ENCODE measurements at regions not wholly inside any gene's neighbourhood (a gene's known extent, or its start where the extent isn't known, plus 50 kb on each side); places are given as distances from the start of the nearest gene placed in this dataset.

DNA sequence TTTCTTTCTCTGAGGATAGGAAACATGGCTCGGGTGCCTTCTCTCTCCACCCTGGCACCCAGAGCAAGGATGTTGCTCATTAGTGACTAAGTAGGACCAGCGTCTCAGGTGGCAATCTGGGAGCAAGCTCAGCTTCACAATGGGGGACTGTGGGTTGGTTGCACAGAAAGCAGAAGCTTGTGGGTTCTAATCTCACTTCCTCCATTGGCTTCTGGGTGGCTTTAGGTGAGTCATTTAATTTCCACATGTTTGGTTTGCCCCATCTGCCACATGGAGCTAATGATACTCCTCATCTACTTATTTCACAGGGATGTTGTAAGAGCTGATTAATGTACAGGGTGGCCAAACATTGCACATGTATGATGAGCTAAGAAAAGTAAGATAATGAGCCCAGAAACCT lies 54.8 kb upstream of the AKIRIN2 start:
- TF ChIP-seq CTCF (IDR thresholded peaks at IDR 0.05) (no peak), ZFX (IDR thresholded peaks at IDR 0.05; ENCODE audit: borderline replicate concordance) (no peak)
